NOMO-1 treated with DMSO at 0.1 percent for 48 hours (cell line): ENCODE measurements at regions not wholly inside any gene's neighbourhood (a gene's known extent, or its start where the extent isn't known, plus 50 kb on each side); places are given as distances from the start of the nearest gene placed in this dataset.
"Not testable (repeated sequence)": the region's sequence is repeated elsewhere in the genome, so short reads cannot be mapped to it uniquely, and the experiment has no call there.

Source experiments
- DNase-seq: peaks from one replicate; lab custom pipeline; 2025; ENCODE audit not compliant: unreplicated experiment; lab: John Stamatoyannopoulos, UW

DNA sequence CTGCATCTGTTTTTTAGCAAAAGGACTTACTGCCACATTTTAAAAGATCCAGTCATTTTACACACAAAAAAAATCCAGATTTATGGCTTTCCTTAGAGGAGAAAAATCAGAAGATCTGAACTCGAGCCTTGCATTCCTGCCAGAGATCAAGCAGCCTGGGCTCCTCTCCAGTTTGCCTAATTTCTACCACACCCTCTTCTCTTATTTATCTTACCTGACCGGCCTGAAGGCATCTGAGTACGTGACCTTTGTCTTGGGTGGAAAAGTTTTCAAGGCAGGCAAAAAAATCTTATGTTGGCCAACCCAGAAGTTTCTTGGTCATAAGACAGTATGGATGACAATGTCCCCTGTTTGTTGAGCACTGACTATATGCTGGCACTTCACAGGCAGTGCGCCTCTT, 60.3 kb downstream of the CHRD start:
- no peak for DNase-seq

DNA sequence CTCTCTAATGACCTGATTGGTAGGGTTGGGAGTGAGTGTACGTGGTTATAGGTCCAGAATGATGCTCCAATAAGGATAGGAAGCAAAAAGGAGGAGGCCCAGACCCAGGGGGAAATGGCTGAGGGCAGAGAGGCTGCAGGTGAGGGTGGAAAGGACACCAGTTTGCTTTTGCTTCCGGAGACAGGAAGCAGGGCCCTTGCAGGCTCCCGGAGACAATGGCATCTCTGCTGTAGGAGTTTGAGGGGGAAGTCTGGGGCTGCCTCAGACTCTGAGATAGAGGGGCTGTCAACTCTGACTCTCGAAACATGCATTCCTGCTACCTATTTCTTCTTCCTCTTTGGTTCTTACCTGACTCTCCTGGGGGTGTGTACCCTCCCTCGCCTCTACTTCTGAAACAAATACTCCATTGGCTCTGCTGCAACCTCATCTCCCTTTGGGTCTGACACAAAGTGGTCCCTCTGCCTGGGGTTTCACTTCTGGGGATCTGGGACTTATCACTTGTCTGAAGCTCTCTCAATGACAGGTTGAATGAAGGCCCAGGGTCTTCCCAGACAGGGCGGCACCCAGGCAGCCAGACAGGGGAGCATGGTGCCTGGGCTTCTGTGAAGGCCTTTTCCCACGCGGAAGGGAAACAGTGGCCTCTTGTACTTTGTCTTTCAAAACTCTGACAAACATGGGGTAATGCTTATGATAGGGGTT, 61.5 kb downstream of the CHRD start:
- DNase-seq = no peak

DNA sequence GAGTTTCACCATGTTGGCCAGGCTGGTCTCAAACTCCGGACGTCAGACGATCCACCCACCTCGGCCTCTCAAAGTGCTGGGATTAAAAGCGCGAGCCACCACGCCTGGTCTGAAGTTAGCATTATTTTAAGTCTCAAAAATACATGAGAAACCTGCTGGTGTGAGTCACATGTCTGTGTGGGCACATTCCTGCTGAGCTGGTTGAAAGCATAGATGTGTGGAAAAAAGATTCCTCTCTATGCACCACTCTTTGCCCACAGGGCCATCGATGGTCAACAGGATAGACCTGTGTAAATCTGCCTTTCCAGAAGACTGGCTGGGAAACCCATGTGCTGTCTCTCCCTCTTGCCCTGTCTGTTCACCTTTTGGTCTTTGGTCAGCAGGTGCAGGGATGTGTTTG, 63.5 kb downstream of the CHRD start:
- DNase-seq = no peak

DNA sequence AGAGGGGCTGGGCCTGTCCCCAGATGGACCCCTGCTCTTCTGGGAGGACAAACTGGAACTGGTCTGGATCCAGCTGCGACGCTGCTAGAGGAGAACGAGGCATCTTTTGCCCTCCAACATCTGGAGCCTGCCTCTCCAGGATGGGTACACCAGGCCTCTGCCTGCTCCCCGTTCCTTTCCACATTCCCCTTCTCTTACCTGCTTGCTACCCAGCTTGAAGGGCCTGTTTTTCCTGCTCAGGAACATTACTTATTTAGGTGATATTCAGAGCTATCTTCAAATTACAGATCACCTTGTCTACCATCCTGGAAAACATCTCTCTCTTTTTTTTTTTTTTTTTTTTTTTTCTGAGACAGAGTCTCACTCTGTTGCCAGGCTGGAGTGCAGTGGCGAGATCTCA, 64.0 kb downstream of the CHRD start:
- DNase-seq = no peak

DNA sequence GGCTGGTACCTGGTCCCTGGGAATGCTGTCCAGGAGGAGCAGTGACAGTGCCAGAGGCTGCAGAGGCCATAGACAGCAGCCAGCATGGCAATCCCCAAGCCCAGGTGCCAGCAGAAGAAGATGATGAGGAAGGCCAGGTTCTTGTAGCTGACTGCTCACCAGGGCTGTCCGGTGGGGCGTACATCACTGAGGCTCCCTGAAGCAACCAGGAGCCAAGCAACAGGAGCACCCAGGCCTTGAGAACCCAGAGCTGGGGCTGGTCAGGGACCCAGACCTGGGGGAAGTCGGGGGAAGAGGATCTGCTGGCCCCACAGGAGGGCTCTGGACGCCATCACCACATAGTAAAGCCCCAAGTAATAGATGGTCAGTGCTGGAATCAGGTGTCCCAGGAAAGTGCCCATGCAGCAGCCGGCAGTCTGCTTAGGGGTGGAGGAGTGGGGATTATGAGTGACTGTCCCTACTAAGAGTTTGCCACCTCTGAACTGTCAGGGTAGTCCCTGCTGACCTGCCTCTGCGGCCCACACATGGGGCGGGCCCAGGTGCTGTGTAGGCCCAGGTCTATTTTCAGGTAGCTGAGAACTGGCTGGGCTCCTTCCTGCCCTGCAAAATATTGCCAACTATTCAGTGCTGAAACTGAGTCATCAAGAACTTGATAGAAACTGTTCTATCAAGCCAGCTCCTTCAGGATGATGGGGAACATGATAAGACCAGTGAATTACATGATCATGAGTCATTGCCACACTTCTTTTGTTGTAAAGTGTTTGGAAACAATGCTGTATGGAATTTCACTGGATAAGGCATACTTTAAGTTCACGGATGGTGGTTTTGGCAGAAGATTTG, 68.7 kb downstream of the CHRD start:
- DNase-seq = no peak

DNA sequence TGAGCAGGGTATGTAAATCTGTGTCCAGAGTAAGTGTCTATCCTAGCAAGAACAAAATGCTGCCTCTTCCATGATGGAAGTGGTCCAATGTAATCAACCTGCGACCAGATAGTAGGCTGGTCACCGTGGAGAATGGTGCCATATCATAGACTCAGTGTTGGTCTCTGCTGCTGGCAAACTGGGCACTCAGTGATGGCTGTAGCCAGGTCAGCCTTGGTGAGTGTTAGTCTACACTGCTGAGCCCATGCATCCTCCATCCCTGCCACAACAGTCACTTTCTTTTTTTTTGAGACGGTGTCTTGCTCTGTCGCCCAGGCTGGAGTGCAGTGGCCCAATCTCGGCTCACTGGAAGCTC, 69.3 kb downstream of the CHRD start:
- DNase-seq = no peak

DNA sequence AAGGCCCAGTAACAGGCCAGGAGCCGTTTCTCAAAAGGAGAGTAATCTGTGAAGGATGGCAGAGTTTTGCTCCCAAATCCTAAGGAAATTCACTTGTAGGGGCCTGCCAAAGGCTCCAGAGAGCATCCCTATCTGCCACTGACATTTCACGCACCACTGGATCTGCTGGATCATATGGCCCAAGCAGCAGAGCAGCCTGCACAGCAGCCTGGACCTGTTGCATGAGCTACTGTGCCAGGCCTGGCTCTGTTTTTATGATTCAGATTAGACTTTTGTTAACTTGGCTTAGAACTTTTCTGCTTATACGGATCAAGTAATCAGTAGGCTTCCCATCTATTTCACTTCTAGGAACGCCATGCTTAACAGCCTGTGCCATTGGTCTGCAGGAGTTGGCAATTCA, 70.7 kb downstream of the CHRD start:
- DNase-seq = no peak

DNA sequence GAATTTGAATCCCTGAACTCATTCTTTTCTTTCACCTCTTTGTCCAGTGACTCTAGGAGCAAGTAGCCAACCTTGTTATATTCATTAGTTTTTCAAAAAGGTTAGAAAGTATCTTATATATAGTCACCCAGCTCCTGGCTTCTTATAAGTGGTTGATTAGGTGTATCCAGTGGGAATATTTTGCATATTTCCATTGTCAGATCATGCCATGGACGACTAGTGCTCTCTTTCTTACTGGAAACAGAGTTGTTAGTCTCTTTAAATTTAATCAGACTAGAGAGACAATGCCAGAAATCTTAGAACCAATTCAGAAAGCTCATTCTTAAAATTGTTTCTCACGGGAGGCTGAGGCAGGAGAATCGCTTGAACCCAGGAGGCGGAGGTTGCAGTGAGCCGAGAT, 73.4 kb downstream of the CHRD start:
- no peak for DNase-seq

DNA sequence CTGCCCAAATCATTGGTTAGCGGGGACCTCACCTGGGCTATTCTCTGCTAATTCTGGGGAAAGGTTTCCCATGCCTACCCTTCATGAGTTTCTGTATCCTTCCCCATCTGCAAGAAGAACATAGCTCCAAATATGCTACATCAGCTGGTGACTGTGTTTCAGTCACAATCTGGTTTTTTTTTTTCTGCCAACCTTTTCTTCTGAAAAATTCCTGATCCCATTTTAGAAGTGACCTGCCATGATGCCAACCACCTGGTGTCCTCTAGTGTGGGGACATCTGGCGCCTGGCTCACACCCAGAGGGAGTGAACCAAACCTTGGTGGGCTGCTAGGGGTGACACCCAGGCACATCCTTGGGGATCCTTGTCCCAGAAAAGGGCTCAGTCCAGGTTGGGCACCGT, 76.1 kb downstream of the CHRD start:
- no peak for DNase-seq

DNA sequence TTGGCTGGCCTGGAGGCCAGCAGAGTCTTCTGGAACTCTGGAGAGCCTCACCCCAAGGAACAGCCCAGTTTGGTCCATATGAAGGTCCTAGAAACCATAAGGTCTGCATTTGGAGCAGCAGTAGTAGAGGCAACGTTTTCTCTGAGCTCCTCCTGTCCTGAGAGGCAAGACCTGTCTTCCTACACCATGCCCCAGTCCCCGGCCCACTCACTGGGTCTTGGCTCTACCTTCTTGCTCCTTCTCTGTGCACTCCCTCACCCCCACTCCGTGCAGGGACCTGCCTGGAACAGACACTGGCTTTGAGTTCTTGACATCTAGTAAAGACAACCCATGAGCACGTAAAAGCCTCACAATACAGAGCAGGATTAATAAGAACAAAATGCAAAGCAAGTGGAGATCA, 76.6 kb downstream of the CHRD start:
- DNase-seq = no peak

DNA sequence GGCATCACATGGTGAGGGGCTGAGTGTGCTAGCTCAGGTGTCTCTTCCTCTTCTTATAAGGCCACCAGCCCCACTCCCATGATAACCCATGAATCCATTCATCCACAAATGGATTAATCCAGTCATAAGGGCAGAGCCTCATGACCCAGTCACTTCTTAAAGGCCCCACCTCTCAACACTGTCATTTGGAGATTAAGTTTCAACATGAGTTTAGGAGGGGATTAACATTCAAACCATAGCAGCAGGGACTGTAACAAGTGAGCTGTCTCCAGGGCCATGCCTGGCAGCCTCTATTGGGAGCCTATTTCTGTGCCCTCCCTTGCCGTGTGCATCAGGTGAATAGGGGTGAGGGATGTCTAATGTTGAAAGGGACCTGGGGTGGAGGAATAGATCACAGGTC, 77.5 kb downstream of the CHRD start:
- no peak for DNase-seq

DNA sequence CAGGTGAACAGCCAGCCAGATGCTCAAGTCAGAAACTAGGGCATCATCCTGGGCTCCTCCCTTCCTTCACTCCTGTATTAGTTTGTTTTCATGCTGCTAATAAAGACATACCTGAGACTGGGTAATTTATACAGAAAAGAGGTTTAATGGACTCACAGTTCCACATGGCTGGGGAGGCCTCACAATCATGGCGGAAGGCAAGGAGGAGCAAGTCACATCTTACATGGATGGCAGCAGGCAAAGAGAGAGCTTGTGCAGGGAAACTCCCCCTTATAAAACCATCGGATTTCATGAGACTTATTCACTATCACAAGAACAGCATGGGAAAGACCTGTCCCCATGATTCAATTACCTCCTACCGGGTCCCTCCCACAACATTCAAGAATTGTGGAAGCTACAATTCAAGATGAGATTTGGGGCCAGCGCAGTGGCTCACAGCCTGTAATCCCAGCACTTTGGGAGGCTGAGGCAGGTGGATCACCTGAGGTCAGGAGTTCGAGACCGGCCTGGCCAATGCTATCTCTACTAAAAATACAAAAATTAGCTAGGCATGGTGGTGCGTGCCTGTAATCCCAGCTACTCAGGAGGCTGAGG, 78.0 kb downstream of the CHRD start:
- DNase-seq = not testable (repeated sequence)

DNA sequence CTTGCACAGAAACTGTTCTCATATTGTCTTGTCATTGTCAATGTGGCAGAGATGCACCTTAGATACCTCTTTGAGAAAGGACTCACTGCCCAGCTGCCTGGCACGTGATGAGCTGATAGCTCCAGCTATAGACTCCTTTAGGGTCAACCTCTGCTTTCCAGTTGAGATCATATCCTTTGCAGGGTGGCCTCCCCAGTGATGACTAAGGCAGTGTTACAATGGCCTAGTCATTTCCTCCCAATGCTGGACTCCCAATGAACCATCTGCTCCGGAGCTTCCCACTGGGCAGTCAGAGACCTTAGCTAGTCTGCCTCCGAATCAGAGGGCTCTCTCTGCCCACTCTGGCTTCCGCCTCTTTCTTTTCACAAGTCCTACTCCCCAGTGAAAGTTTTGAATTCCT, 79.5 kb downstream of the CHRD start:
- DNase-seq = no peak

DNA sequence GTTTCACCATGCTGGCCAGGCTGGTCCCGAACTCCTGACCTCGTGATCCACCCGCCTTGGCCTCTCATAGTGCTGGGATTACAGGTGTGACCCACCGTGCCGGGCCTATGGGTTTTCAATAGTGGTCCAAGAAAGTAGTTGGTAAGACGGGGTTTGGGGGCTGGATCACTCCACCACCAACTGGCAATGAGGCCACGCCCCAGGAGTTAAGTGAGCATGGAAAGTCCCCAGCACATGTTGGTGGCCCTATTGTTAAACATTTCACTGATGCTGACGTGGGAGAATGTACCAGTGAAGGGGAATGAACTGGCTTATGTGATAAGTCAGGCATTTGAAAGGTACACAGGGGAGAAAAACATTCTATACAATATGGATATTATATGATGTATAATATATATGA, 80.4 kb downstream of the CHRD start:
- DNase-seq = no peak

DNA sequence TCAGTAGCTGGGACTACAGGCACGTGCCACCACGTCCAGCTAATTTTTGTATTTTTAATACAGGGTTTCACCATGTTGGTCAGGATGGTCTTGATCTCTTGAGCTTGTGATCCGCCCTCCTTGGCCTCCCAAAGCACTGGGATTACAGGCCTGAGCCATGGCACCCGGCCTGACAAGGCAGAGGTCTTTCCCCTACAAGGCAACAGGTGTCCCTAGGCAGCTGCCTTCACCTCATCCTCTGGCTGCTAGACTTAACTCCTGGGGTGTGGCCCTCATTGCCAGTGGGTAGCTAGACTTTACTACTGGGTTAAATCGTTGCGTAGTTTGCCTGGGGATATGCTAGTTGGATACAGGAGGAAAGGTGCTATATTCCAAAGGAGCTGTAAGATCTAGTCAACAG, 81.4 kb downstream of the CHRD start:
- DNase-seq = no peak

DNA sequence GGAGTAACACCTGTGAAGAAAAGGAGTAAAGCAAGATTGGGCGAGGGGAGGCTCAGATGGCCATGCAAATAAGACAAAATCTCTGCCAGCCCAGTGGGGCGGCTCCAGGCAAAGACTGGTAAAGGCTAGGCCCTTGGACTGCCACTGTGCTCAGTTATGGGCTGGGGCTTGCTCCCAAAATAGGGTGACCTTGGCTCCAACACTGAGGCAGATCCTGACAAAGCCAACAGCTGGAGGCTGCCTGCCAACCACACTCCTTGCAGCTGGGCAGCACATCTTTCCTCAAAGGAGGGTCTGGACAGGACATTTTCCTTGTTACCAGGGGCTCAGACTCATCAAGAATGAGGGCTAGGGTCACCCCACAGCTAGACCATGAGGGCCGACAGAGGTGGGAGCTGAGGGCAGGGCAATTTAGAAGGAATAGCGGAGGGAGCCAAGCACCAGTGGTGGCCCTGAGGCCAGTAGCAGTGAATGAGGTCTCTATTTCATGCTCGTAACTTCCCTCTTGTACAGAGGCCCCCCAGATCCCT, 86.1 kb downstream of the CHRD start:
- DNase-seq = no peak

DNA sequence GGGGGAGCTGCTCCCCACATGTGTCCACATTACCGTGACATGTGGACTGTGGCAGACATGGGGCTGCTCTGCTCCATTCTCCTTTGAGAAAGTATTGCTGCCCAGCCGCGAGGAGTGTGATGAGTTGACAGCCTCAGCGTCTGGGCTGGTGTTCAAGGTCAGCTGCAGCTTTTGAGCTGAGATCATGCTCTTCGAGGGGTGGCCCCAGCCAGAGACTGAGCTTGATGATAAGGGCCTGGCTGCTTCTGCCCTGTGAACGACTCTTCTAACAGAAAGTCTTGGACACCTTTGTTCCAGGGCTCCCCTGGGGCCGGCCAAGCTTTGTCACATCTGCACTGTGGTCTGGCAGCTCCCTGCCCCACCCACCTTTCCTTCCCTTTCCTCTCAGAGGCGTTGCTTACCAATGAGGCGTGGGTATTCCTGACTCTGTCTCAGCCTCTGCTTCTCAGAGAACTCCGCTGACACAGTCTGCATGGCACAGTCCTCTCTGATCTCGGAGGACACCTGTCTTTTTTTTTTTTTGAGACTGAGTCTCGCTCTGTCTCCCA, 86.6 kb downstream of the CHRD start:
- no peak for DNase-seq

DNA sequence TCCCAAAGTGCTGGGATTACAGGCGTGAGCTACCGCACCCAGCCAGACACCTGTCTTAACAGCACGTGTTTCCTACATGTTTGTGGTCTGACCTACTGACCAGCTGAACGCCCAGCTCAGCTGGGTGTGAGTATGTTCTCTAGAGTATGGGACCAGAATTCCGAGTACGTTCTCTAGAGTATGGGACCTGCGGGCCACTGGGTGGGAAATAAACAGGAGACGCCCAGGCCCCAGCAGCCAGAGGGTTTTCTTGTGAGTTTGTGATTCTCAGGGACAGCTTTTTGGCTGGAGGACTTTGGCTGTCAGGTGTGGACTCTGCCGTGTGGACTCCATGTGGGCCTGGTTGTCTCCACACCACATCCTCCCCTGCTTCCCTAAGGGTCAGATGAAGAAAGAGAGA, 87.3 kb downstream of the CHRD start:
- no peak for DNase-seq

DNA sequence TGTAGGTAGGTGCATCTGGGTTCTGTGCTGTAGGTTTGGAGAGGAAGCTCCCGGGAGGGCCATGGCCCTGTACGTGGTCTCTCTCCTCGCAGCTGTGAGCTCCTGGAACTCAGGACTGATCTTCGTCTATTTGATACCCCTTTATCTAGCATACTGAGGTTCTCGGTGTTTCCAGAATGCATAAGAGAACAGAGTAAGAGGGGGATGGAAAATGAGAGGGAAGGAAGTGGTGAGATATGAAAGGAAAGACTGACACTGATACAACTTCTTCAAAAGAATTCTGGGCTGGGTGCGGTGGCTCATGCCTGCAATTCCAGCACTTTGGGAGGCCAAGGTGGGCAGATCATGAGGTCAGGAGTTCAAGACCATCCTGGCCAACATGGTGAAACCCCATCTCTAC, 90.7 kb downstream of the CHRD start:
- DNase-seq = no peak

DNA sequence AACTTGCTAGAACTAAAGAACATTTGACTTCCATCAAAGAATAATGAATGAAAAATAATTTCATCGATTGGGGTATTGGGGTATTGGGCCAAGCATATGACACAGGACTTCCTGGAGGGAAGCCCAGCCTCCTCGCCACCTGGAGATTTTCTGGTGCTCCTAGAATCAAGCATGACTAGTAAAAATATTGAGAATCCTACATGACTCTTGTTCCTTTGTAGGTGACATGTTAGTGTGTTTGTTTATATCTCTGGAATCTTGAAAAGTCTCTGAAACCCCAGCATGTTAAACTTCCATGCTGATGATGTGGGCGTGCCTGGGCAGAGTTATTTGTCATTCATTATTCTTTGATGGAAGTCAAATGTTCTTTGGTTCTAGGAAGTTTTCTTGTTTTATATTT, 90.1 kb upstream of the EPHB3 start:
- DNase-seq = no peak

DNA sequence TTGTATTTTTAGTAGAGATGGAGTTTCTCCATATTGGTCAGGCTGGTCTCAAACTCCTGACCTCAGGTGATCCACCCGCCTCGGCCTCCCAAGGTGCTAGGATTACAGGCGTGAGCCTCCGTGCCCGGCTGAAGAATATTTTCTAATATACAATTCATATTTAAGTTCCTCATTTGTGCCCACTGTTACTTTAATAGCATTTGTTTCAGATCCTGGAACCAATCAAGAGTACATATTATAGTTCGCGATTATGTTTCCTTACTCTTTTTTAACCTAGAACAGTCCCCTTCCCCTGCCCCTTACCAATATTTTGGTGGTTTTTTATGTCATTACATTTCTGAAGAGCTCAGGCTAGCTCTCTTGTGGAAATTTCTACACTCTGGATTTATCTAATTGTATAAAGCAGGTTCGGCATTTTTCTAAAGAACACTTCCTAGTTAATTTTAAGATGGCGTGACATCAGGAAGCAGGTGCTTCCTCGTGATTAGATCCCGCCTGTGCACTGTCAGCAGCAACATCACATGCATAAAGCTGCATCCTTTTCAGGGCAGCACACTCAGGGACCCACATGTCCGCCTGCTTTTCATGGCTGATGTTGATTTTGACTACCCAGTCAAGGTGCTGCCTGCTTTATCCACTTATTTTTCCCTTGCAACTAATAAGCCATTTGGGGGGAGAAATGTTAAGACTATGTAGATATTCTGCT, 88.7 kb upstream of the EPHB3 start:
- DNase-seq = peak; percentile 26
